Spinal cord (tissue), 9 donors: ENCODE measurements at regions not wholly inside any gene's neighbourhood (a gene's known extent, or its start where the extent isn't known, plus 50 kb on each side); places are given as distances from the start of the nearest gene placed in this dataset.

Source experiments
- DNase-seq, 6 donors: peaks; one replicate each; pipeline versions ENCODE4 v3.0.0 to v3.0.0-alpha.2; 2013 to 2015; ENCODE audit warnings: low spot score in 6 of 6, low read depth in 4 of 6
- H3K27ac ChIP-seq: one replicate; pipeline ENCODE4 v1.5.1; 2013; ENCODE audit warnings: low read depth, low read length, control low read depth
- H3K27me3 ChIP-seq: one replicate; pipeline ENCODE4 v1.6.1; 2013; ENCODE audit warnings: low read length; ENCODE audit not compliant: control insufficient read depth, insufficient read depth
- H3K36me3 ChIP-seq: one replicate; pipeline ENCODE4 v1.6.1; 2013; ENCODE audit warnings: low read length; ENCODE audit not compliant: control insufficient read depth, insufficient read depth
- H3K4me1 ChIP-seq: one replicate; pipeline ENCODE4 v1.6.1; 2013; ENCODE audit warnings: low read length; ENCODE audit not compliant: control insufficient read depth, insufficient read depth
- H3K4me3 ChIP-seq: one replicate; pipeline ENCODE4 v1.5.1; 2013; ENCODE audit warnings: low read depth, low read length, control low read depth
- H3K9me3 ChIP-seq: one replicate; pipeline ENCODE4 v1.6.1; 2013; ENCODE audit warnings: low read length; ENCODE audit not compliant: control insufficient read depth, insufficient read depth
- WGBS: methylation state at CpG from one replicate; pipeline ENCODE4 v1.1.5; 2013; ENCODE audit warnings: missing lambda C conversion rate; ENCODE audit not compliant: insufficient coverage; 5-methylcytosine and 5-hydroxymethylcytosine counted together
- donor health status: healthy.

DNA sequence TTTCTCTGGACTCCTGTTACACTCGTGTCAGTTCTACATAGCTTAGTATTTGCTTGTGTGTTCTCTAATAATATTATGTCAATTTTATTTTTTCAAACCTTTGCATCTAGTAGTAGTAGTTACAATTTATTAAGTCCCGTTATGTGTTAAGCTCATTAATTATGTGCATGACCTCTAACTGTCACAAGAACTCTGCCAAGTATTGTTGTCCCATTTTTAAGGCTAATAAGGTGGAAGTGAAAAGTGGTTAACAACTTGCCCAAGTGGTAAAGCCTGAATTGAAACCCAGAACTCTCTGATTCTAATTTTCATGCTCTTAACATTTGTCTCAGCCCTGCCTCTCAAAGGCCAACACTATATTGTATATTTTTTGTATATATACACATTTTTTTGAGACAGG is 221.6 kb downstream of the DMRT2 start:
- no peak for DNase-seq
- H3K4me1 ChIP-seq, result no peaks in the 10 kb centered on the region
- H3K27me3 ChIP-seq, result no peaks in the 10 kb centered on the region
- no peak overlapping the region for H3K27ac ChIP-seq
- H3K9me3 ChIP-seq, result no peaks in the 10 kb centered on the region
- no peak overlapping the region for H3K4me3 ChIP-seq
- no peaks in the 10 kb centered on the region for H3K36me3 ChIP-seq
- no CpG with 5 or more reads among the region's 2 CpGs for WGBS

DNA sequence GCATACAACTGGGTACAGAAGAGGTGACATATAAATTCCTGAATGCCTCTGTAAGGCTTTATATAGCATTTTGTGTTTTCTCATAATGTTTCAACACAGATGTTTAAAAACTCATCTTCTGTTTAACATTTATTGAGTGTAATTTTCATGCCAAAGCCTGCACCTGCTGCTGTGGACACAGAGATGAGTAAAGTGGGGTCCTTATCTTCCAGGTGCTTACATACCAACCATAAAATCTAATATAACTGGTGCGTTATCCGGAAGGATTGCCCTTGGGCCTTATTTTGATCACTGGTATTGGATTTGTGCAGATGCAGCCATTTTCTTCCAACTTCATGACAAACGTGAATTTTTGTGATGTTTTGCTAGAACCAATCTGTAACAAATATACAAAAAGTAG is 222.3 kb downstream of the DMRT2 start:
- Histone ChIP-seq H3K36me3 (no peaks in the 10 kb centered on the region), H3K4me1 (no peaks in the 10 kb centered on the region), H3K4me3 (no peak overlapping the region), H3K27me3 (no peaks in the 10 kb centered on the region), H3K27ac (no peak overlapping the region), H3K9me3 (no peaks in the 10 kb centered on the region)
- peak in 1 of 6 donors; percentile 57 for DNase-seq
- WGBS, result no CpG with 5 or more reads among the region's 3 CpGs

DNA sequence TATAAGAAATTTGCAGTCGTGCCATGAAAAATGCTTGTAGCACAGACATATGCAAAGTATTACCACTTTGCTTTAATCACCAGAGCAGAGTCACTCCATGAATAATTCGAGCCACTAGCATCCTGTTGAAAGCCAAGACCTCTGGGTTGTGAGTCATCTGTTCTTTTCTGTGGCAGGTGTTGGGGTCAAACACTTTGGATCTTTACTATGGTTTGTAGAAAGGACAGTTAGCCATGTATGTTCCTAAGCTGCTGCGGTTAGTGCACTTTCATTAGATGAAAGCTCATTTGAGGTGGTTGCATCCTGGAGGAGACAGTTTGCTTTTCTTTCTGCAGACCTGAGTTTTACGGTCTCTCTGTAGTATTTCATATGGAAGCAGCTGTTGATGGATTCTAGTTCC is 223.7 kb downstream of the DMRT2 start:
- DNase-seq, result no peak
- no peaks in the 10 kb centered on the region for H3K9me3 ChIP-seq
- no peak overlapping the region for H3K4me3 ChIP-seq
- no peak overlapping the region for H3K27ac ChIP-seq
- no peaks in the 10 kb centered on the region for H3K4me1 ChIP-seq
- no peaks in the 10 kb centered on the region for H3K27me3 ChIP-seq
- H3K36me3 ChIP-seq, result no peaks in the 10 kb centered on the region
- 67% methylated on average over 1 of the region's 4 CpGs for WGBS

DNA sequence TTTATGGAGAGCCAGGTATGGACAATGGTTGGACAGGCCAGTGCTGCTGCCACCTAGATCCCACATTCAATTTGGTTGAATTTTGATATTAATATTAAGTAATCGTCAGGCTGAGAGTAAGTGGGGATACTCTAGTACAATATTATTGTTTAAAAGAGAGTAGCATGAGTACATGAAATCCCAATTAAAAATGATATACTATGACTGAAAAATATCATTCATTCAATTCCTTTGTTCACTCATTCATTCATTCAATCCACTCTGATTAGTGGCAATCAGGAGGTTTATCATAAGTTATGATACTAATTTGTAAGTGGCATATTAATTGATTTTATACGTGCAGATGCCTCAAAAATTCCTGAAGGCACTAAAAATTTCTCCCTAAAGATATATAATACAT is 224.2 kb downstream of the DMRT2 start:
- Histone ChIP-seq H3K36me3 (no peaks in the 10 kb centered on the region), H3K4me1 (no peaks in the 10 kb centered on the region), H3K4me3 (no peak overlapping the region), H3K9me3 (no peaks in the 10 kb centered on the region), H3K27ac (no peak overlapping the region), H3K27me3 (no peaks in the 10 kb centered on the region)
- no CpG with 5 or more reads among the region's 2 CpGs for WGBS
- DNase-seq, result no peak

DNA sequence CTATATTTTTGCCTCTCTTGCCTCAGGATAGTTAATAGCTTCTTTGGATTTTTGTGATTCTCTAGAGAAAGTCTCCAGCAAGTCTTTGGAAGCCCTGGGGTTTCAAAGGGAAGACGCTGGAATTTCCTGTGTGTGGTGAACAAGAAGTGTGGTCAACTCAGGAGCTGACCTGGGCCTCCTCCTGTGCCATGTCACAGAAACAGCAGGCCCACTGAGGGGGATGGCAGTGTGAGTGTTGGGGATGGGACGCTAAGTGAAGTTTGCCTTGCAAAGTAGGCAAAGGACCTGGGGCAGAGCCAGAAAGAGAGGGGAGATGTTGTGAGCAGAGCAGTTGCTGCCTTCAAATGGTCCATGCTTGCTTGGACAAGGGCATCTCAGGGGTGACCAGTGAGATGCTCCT is 226.3 kb downstream of the DMRT2 start:
- H3K36me3 ChIP-seq, result no peaks in the 10 kb centered on the region
- H3K27me3 ChIP-seq, result no peaks in the 10 kb centered on the region
- no peak overlapping the region for H3K4me3 ChIP-seq
- no peak overlapping the region for H3K27ac ChIP-seq
- 38% methylated on average over 2 of the region's 2 CpGs for WGBS
- no peaks in the 10 kb centered on the region for H3K4me1 ChIP-seq
- no peaks in the 10 kb centered on the region for H3K9me3 ChIP-seq
- DNase-seq, result no peak

DNA sequence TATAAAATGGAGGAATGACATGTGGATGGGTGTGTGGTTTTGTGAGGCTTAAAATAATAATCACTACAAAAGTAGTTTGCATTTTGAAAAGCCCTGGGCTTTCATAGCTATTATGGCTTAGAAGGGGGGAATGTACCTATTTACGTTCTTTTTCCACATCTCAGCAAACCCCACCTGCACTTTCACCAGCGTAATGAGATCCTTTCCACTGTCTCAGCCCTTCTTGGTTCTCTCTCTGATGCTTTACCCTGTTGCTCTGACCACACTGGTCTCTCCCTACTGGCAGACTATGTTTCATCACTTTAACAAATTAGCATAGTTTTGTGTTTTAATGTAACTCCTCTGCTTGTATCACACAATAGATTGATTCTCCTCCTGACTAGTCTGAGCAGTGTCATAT is 234.6 kb downstream of the DMRT2 start:
- Histone ChIP-seq H3K27me3 (no peaks in the 10 kb centered on the region), H3K4me1 (no peaks in the 10 kb centered on the region), H3K9me3 (no peaks in the 10 kb centered on the region), H3K36me3 (no peaks in the 10 kb centered on the region), H3K4me3 (no peak overlapping the region), H3K27ac (no peak overlapping the region)
- 100% methylated on average over 2 of the region's 2 CpGs for WGBS
- no peak for DNase-seq

DNA sequence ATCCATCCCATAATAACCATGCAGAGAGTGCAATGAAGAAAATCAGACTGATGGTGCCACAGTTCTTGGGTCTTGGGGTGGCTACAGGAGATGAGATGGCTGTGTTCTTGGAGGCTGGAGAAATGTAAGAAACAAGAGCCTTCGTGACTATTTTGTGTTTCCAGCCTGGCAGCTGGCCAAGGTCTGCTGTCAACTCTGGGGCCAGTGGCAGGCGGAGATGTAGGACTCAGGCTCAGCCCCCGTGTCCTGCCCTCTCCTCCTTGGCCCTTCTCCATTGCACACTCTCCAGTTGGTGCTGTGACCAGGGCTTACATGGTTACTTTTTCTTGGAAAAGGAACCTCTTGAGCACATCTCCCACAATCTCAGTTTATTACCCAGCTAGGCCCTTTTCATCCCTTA is 235.4 kb downstream of the DMRT2 start:
- peak in 1 of 6 donors; percentile 8 for DNase-seq
- Histone ChIP-seq H3K36me3 (no peaks in the 10 kb centered on the region), H3K4me3 (no peak overlapping the region), H3K4me1 (no peaks in the 10 kb centered on the region), H3K27ac (no peak overlapping the region), H3K9me3 (no peaks in the 10 kb centered on the region), H3K27me3 (no peaks in the 10 kb centered on the region)
- WGBS, result 41% methylated on average over 3 of the region's 3 CpGs

DNA sequence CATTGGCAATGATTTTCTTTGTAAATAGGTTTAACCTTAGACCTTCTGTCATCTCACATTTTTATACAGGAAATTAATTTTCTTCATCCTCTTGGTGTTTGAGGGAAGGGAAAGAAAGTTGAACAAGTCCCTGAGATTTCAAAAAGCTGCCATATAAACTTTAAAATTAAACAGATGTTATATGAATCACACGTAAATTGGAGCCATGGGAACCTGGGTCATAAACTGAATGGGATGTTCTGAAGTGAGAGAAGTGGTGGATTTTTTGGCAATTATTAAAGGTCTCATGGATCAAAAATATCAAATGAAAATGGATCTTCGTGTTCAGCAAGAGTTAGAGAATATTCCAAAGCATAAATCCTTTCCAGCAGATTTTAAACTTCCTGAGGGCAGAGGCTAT is 242.2 kb downstream of the DMRT2 start:
- no peak overlapping the region for H3K4me3 ChIP-seq
- no peaks in the 10 kb centered on the region for H3K9me3 ChIP-seq
- no peak overlapping the region for H3K27ac ChIP-seq
- no CpG with 5 or more reads among the region's 2 CpGs for WGBS
- H3K36me3 ChIP-seq, result no peaks in the 10 kb centered on the region
- no peaks in the 10 kb centered on the region for H3K4me1 ChIP-seq
- DNase-seq, result no peak
- H3K27me3 ChIP-seq, result no peaks in the 10 kb centered on the region

DNA sequence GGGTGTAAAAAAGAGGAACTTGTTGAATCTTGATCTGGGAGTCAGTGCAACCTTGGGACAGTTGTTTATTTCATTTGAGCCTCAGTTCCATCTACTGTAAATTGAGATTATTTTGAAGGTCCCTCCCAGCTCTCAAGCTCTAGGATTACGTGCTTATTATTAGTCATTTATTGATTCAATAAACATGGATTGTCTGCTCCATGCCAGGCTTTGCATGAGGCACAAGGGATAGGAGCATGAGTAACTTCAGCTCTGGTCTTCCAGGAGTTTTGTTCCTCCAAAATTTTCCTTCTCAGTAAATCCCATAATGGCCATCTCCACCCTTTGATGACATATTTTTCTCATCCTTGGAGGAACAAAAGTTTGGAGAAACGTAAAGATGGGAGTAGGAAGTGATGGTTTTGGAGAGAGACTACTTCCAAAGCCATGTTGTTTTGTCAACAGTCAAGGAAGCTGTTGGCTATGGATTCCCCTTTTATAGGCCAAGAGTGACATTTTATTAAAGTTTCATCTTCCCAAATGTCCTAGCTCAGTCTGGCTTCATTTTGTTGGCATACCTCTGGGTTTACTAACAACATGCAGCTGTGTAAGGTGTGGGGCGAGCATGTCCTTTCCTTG is 244.6 kb downstream of the DMRT2 start:
- Histone ChIP-seq H3K9me3 (no peaks in the 10 kb centered on the region), H3K4me3 (no peak overlapping the region), H3K27ac (no peak overlapping the region), H3K4me1 (no peaks in the 10 kb centered on the region), H3K27me3 (no peaks in the 10 kb centered on the region), H3K36me3 (no peaks in the 10 kb centered on the region)
- no peak for DNase-seq
- WGBS, result 89% methylated on average over 1 of the region's 3 CpGs

DNA sequence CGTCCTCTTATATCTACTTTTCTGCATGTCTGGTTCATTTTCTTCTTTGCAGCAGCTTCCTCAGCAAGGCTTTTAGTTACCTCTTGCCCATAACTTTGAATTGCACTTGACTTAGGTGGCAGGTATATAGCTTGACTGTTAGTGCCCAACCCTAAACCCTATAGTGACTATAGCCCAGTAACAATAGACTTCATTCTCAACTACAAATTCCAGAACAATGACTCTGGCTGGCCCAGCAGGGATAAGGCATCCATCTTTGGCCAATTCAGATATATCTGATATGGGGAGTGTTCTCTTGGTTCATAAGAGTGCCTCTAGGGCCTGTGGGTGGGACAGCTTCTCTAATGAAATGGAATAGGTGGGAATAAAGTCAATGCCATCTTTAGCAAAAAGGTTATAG is 246.2 kb downstream of the DMRT2 start:
- Histone ChIP-seq H3K4me3 (no peak overlapping the region), H3K4me1 (no peaks in the 10 kb centered on the region), H3K36me3 (no peaks in the 10 kb centered on the region), H3K9me3 (no peaks in the 10 kb centered on the region), H3K27me3 (no peaks in the 10 kb centered on the region), H3K27ac (no peak overlapping the region)
- DNase-seq, result no peak
- no CpG with 5 or more reads among the region's 1 CpG for WGBS
